ENCODE measurements at regions not wholly inside any gene's neighbourhood (a gene's known extent, or its start where the extent isn't known, plus 50 kb on each side); places are given as distances from the start of the nearest gene placed in this dataset.

- H3K9me3 ChIP-seq, result no peaks in the 10 kb centered on the region
- no peaks in the 10 kb centered on the region for H3K27me3 ChIP-seq (replicated peaks; ENCODE audit: control insufficient read depth, insufficient read depth, low read length)
- ChIA-PET POLR2A (no interaction called here), CTCF (no interaction called here)
- H3K4me1 ChIP-seq, result no peaks in the 10 kb centered on the region
- no peak overlapping the region for H3K4me3 ChIP-seq (ENCODE audit: low read depth, low read length)
- peaks cover 2% of the 10 kb centered on the region for H3K27me3 Mint-ChIP-seq (ENCODE audit: insufficient read depth, unreplicated experiment)
- H3K4me1 Mint-ChIP-seq (ENCODE audit: low read depth, unreplicated experiment), result no peaks in the 10 kb centered on the region
- H3K27ac Mint-ChIP-seq (ENCODE audit: unreplicated experiment), result no peak overlapping the region
- TF ChIP-seq, protein P1, sequence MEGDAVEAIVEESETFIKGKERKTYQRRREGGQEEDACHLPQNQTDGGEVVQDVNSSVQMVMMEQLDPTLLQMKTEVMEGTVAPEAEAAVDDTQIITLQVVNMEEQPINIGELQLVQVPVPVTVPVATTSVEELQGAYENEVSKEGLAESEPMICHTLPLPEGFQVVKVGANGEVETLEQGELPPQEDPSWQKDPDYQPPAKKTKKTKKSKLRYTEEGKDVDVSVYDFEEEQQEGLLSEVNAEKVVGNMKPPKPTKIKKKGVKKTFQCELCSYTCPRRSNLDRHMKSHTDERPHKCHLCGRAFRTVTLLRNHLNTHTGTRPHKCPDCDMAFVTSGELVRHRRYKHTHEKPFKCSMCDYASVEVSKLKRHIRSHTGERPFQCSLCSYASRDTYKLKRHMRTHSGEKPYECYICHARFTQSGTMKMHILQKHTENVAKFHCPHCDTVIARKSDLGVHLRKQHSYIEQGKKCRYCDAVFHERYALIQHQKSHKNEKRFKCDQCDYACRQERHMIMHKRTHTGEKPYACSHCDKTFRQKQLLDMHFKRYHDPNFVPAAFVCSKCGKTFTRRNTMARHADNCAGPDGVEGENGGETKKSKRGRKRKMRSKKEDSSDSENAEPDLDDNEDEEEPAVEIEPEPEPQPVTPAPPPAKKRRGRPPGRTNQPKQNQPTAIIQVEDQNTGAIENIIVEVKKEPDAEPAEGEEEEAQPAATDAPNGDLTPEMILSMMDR (IDR thresholded peaks at IDR 0.05; ENCODE audit: insufficient read depth in 1 of 2, low read depth in 1 of 2, low read length in 1 of 2, severe bottlenecking in 1 of 2, unreplicated experiment in 1 of 2), result no peak
- intact Hi-C loops (cut with micrococcal nuclease; ENCODE audit: unreplicated experiment), result no loop called here
- DNase-seq, result no peak
- no peaks in the 10 kb centered on the region for H3K36me3 Mint-ChIP-seq (ENCODE audit: insufficient read depth, unreplicated experiment)
- H3K4me3 Mint-ChIP-seq (ENCODE audit: unreplicated experiment), result no peak overlapping the region
- no peaks in the 10 kb centered on the region for H3K36me3 ChIP-seq (ENCODE audit: control insufficient read depth, insufficient read depth, low read length)
- no peaks in the 10 kb centered on the region for H3K9me3 Mint-ChIP-seq (ENCODE audit: unreplicated experiment)
- no TSS peak for BruUV-seq (replicated peaks)
These were observed 2451.8 kb downstream of the PCDH7 start for GRCh38 chr4:33171873-33172525.

DNA sequence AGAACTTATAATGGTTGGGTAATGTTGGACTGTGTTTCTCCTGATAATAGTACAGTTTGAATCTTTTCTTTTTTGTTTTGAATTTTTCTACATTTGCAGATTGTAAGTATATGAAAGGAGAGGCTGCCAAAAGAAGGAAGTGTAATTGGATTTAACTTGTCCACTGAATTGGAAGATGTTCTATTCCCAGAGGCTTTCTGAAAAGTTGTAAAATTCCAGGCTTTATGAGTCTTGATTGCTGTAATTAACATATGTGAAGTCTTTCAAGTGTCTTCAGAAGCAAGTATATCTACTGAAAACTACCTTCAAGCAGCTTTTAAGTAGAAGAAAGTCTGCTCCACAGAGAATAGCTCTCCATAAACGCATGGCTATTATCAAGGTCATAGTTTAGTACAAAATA lies 2456.4 kb downstream of the PCDH7 start:
- Mint-ChIP-seq H3K36me3 (ENCODE audit: insufficient read depth, unreplicated experiment) (no peaks in the 10 kb centered on the region), H3K27ac (ENCODE audit: unreplicated experiment) (no peak overlapping the region), H3K4me1 (ENCODE audit: low read depth, unreplicated experiment) (no peaks in the 10 kb centered on the region), H3K9me3 (ENCODE audit: unreplicated experiment) (no peaks in the 10 kb centered on the region), H3K4me3 (ENCODE audit: unreplicated experiment) (no peak overlapping the region), H3K27me3 (ENCODE audit: insufficient read depth, unreplicated experiment) (peaks cover 2% of the 10 kb centered on the region)
- Histone ChIP-seq H3K4me3 (ENCODE audit: low read depth, low read length) (no peak overlapping the region), H3K9me3 (no peaks in the 10 kb centered on the region), H3K27me3 (replicated peaks; ENCODE audit: control insufficient read depth, insufficient read depth, low read length) (no peaks in the 10 kb centered on the region), H3K4me1 (no peaks in the 10 kb centered on the region), H3K36me3 (ENCODE audit: control insufficient read depth, insufficient read depth, low read length) (no peaks in the 10 kb centered on the region)
- no peak for DNase-seq
- intact Hi-C loops (cut with micrococcal nuclease; ENCODE audit: unreplicated experiment), result no loop called here
- no TSS peak for BruUV-seq (replicated peaks)
- TF ChIP-seq, protein P1 (IDR thresholded peaks at IDR 0.05; ENCODE audit: insufficient read depth in 1 of 2, low read depth in 1 of 2, low read length in 1 of 2, severe bottlenecking in 1 of 2, unreplicated experiment in 1 of 2), result no peak
- CTCF ChIA-PET, result no interaction called here
- POLR2A ChIA-PET, result no interaction called here

GRCh38 chr4:33184657-33185290 lies 2464.6 kb downstream of the PCDH7 start:
- H3K27me3 Mint-ChIP-seq (ENCODE audit: insufficient read depth, unreplicated experiment), result no peaks in the 10 kb centered on the region
- H3K27ac Mint-ChIP-seq (ENCODE audit: unreplicated experiment), result no peak overlapping the region
- Histone ChIP-seq H3K27me3 (replicated peaks; ENCODE audit: control insufficient read depth, insufficient read depth, low read length) (no peaks in the 10 kb centered on the region), H3K9me3 (no peaks in the 10 kb centered on the region), H3K4me1 (no peaks in the 10 kb centered on the region), H3K36me3 (ENCODE audit: control insufficient read depth, insufficient read depth, low read length) (no peaks in the 10 kb centered on the region), H3K4me3 (ENCODE audit: low read depth, low read length) (no peak overlapping the region)
- no peak overlapping the region for H3K4me3 Mint-ChIP-seq (ENCODE audit: unreplicated experiment)
- CTCF ChIA-PET, result no interaction called here
- BruUV-seq (replicated peaks), result no TSS peak
- H3K9me3 Mint-ChIP-seq (ENCODE audit: unreplicated experiment), result no peaks in the 10 kb centered on the region
- no peaks in the 10 kb centered on the region for H3K4me1 Mint-ChIP-seq (ENCODE audit: low read depth, unreplicated experiment)
- intact Hi-C loops (cut with micrococcal nuclease; ENCODE audit: unreplicated experiment), result no loop called here
- no peaks in the 10 kb centered on the region for H3K36me3 Mint-ChIP-seq (ENCODE audit: insufficient read depth, unreplicated experiment)
- TF ChIP-seq, protein P1 (IDR thresholded peaks at IDR 0.05; ENCODE audit: insufficient read depth in 1 of 2, low read depth in 1 of 2, low read length in 1 of 2, severe bottlenecking in 1 of 2, unreplicated experiment in 1 of 2), result no peak
- POLR2A ChIA-PET, result no interaction called here
- no peak for DNase-seq

All from Caco-2 (cell line).